NCI-H128 (cell line): ENCODE measurements at regions not wholly inside any gene's neighbourhood (a gene's known extent, or its start where the extent isn't known, plus 50 kb on each side); places are given as distances from the start of the nearest gene placed in this dataset.
"Not testable (repeated sequence)": the region's sequence is repeated elsewhere in the genome, so short reads cannot be mapped to it uniquely, and the experiment has no call there.

Experiments used
- DNase-seq: peaks from one replicate; lab custom pipeline; 2025; ENCODE audit not compliant: unreplicated experiment; lab: John Stamatoyannopoulos, UW

GRCh38 chr21:16213518-16213917, 483.7 kb downstream of the USP25 start:
- DNase-seq: no peak

- DNase-seq: no peak
Measured at GRCh38 chr21:16215193-16215592, 485.4 kb downstream of the USP25 start.

GRCh38 chr21:16215663-16216183, 485.9 kb downstream of the USP25 start:
- DNase-seq: no peak

GRCh38 chr21:16216288-16216962, 486.6 kb downstream of the USP25 start:
- DNase-seq: no peak

- DNase-seq: no peak
Measured at GRCh38 chr21:16218682-16219343, 489.0 kb downstream of the USP25 start.

- not testable (repeated sequence) for DNase-seq
Measured at GRCh38 chr21:16224756-16225155, 495.0 kb downstream of the USP25 start.

- DNase-seq: no peak
Measured at GRCh38 chr21:16239659-16240265, 510.0 kb downstream of the USP25 start.

- DNase-seq: no peak
Measured at GRCh38 chr21:16241016-16241415, 511.2 kb downstream of the USP25 start.

- DNase-seq: no peak
Measured at GRCh38 chr21:16241479-16241963, 511.7 kb downstream of the USP25 start.

GRCh38 chr21:16243396-16243795, 513.6 kb downstream of the USP25 start:
- DNase-seq: no peak

GRCh38 chr21:16248705-16249104, 518.9 kb downstream of the USP25 start:
- DNase-seq: no peak

GRCh38 chr21:16250273-16250672, 520.5 kb downstream of the USP25 start:
- DNase-seq: no peak

- DNase-seq: no peak
Measured at GRCh38 chr21:16258844-16259611, 529.2 kb downstream of the USP25 start.

GRCh38 chr21:16262091-16262490, 532.3 kb downstream of the USP25 start:
- no peak for DNase-seq

- DNase-seq: no peak
Measured at GRCh38 chr21:16264319-16264718, 534.5 kb downstream of the USP25 start.

- DNase-seq: no peak
Measured at GRCh38 chr21:16269476-16269875, 539.7 kb downstream of the USP25 start.

- no peak for DNase-seq
Measured at GRCh38 chr21:16279731-16280581, 550.2 kb downstream of the USP25 start.

GRCh38 chr21:16280686-16281091, 550.9 kb downstream of the USP25 start:
- no peak for DNase-seq

GRCh38 chr21:16283516-16283915, 553.7 kb downstream of the USP25 start:
- no peak for DNase-seq

GRCh38 chr21:16285605-16286126, 555.9 kb downstream of the USP25 start:
- DNase-seq: peak; percentile 70
